ENCODE measurements at regions not wholly inside any gene's neighbourhood (a gene's known extent, or its start where the extent isn't known, plus 50 kb on each side); places are given as distances from the start of the nearest gene placed in this dataset.
"Not testable (repeated sequence)": the region's sequence is repeated elsewhere in the genome, so short reads cannot be mapped to it uniquely, and the experiment has no call there.

GRCh38 chrX:121433289-121433688 lies 385.9 kb downstream of the GLUD2 start:
- Histone ChIP-seq H3K27ac (ENCODE audit: low read length) (no peak overlapping the region), H3K9me2 (replicated peaks; ENCODE audit: insufficient read depth, low read length) (no peaks in the 10 kb centered on the region), H3K4me3 (ENCODE audit: low read length) (no peak overlapping the region), H3K4me2 (ENCODE audit: low read depth, low read length) (no peak overlapping the region), H3K4me1 (ENCODE audit: low read length) (no peaks in the 10 kb centered on the region), H3K9ac (ENCODE audit: low read length) (no peak overlapping the region), H2AFZ (ENCODE audit: low read length) (no peak overlapping the region), H3K36me3 (replicated peaks; ENCODE audit: insufficient read depth, low read length) (no peaks in the 10 kb centered on the region), H3K79me2 (ENCODE audit: low read length) (no peaks in the 10 kb centered on the region), H3K9me3 (replicated peaks; ENCODE audit: insufficient read depth, low read length) (no peaks in the 10 kb centered on the region), H3F3A (ENCODE audit: insufficient read depth, low read length) (no peaks in the 10 kb centered on the region), H4K20me1 (ENCODE audit: insufficient read depth, low read length) (no peaks in the 10 kb centered on the region), H3K27me3 (replicated peaks; ENCODE audit: insufficient read depth, low read length) (no peaks in the 10 kb centered on the region)
- no peak for TF ChIP-seq CTCF (IDR thresholded peaks at IDR 0.05; ENCODE audit: low read length)
- TF ChIP-seq EZH2phosphoT487 (IDR thresholded peaks at IDR 0.05; ENCODE audit: low read length), result no peak
- no peak for TF ChIP-seq EZH2 (optimal IDR thresholded peaks at IDR 0.05; ENCODE audit: low read depth, low read length)
- no peak for DNase-seq

GRCh38 chrX:121437666-121438065 lies 390.3 kb downstream of the GLUD2 start:
- H2AFZ ChIP-seq (ENCODE audit: low read length); H3K4me1 ChIP-seq (ENCODE audit: low read length); H3K79me2 ChIP-seq (ENCODE audit: low read length); H3K9me2 ChIP-seq (replicated peaks; ENCODE audit: insufficient read depth, low read length); H3K9ac ChIP-seq (ENCODE audit: low read length); H3K27ac ChIP-seq (ENCODE audit: low read length); H4K20me1 ChIP-seq (ENCODE audit: insufficient read depth, low read length); H3K36me3 ChIP-seq (replicated peaks; ENCODE audit: insufficient read depth, low read length); H3K27me3 ChIP-seq (replicated peaks; ENCODE audit: insufficient read depth, low read length); H3K4me3 ChIP-seq (ENCODE audit: low read length); H3K4me2 ChIP-seq (ENCODE audit: low read depth, low read length); H3K9me3 ChIP-seq (replicated peaks; ENCODE audit: insufficient read depth, low read length); H3F3A ChIP-seq (ENCODE audit: insufficient read depth, low read length); DNase-seq: not testable (repeated sequence)

GRCh38 chrX:121455890-121456289 lies 408.5 kb downstream of the GLUD2 start:
- H3K4me1 ChIP-seq (ENCODE audit: low read length), result peaks cover 8% of the 10 kb centered on the region
- no peaks in the 10 kb centered on the region for H4K20me1 ChIP-seq (ENCODE audit: insufficient read depth, low read length)
- H3F3A ChIP-seq (ENCODE audit: insufficient read depth, low read length), result no peaks in the 10 kb centered on the region
- no peaks in the 10 kb centered on the region for H3K79me2 ChIP-seq (ENCODE audit: low read length)
- no peak overlapping the region for H3K4me3 ChIP-seq (ENCODE audit: low read length)
- H3K9ac ChIP-seq (ENCODE audit: low read length), result no peak overlapping the region
- H3K9me3 ChIP-seq (replicated peaks; ENCODE audit: insufficient read depth, low read length), result no peaks in the 10 kb centered on the region
- H3K4me2 ChIP-seq (ENCODE audit: low read depth, low read length), result peak overlapping the region; percentile 34; the same call in 1 of the 2 replicates
- H2AFZ ChIP-seq (ENCODE audit: low read length), result no peak overlapping the region
- no peaks in the 10 kb centered on the region for H3K9me2 ChIP-seq (replicated peaks; ENCODE audit: insufficient read depth, low read length)
- TF ChIP-seq EZH2 (optimal IDR thresholded peaks at IDR 0.05; ENCODE audit: low read depth, low read length) (no peak), CTCF (IDR thresholded peaks at IDR 0.05; ENCODE audit: low read length) (no peak), EZH2phosphoT487 (IDR thresholded peaks at IDR 0.05; ENCODE audit: low read length) (no peak)
- no peaks in the 10 kb centered on the region for H3K36me3 ChIP-seq (replicated peaks; ENCODE audit: insufficient read depth, low read length)
- no peak overlapping the region for H3K27ac ChIP-seq (ENCODE audit: low read length)
- H3K27me3 ChIP-seq (replicated peaks; ENCODE audit: insufficient read depth, low read length), result no peaks in the 10 kb centered on the region
- no peak for DNase-seq

- H3K27ac ChIP-seq (ENCODE audit: low read length), result no peak overlapping the region
- no peak overlapping the region for H3K4me3 ChIP-seq (ENCODE audit: low read length)
- no peaks in the 10 kb centered on the region for H3K9me2 ChIP-seq (replicated peaks; ENCODE audit: insufficient read depth, low read length)
- TF ChIP-seq EZH2 (optimal IDR thresholded peaks at IDR 0.05; ENCODE audit: low read depth, low read length) (no peak), EZH2phosphoT487 (IDR thresholded peaks at IDR 0.05; ENCODE audit: low read length) (no peak), CTCF (IDR thresholded peaks at IDR 0.05; ENCODE audit: low read length) (no peak)
- H3F3A ChIP-seq (ENCODE audit: insufficient read depth, low read length), result no peaks in the 10 kb centered on the region
- H3K27me3 ChIP-seq (replicated peaks; ENCODE audit: insufficient read depth, low read length), result no peaks in the 10 kb centered on the region
- DNase-seq, result peak; percentile 50
- H3K4me2 ChIP-seq (ENCODE audit: low read depth, low read length), result peak overlapping the region; percentile 34; the same call in 1 of the 2 replicates
- no peaks in the 10 kb centered on the region for H3K9me3 ChIP-seq (replicated peaks; ENCODE audit: insufficient read depth, low read length)
- no peaks in the 10 kb centered on the region for H3K79me2 ChIP-seq (ENCODE audit: low read length)
- H2AFZ ChIP-seq (ENCODE audit: low read length), result no peak overlapping the region
- H3K36me3 ChIP-seq (replicated peaks; ENCODE audit: insufficient read depth, low read length), result no peaks in the 10 kb centered on the region
- peaks cover 8% of the 10 kb centered on the region for H3K4me1 ChIP-seq (ENCODE audit: low read length)
- no peaks in the 10 kb centered on the region for H4K20me1 ChIP-seq (ENCODE audit: insufficient read depth, low read length)
- H3K9ac ChIP-seq (ENCODE audit: low read length), result no peak overlapping the region
These were observed 408.9 kb downstream of the GLUD2 start for GRCh38 chrX:121456315-121456714.
